ENCODE measurements at regions not wholly inside any gene's neighbourhood (a gene's known extent, or its start where the extent isn't known, plus 50 kb on each side); places are given as distances from the start of the nearest gene placed in this dataset.

DNA sequence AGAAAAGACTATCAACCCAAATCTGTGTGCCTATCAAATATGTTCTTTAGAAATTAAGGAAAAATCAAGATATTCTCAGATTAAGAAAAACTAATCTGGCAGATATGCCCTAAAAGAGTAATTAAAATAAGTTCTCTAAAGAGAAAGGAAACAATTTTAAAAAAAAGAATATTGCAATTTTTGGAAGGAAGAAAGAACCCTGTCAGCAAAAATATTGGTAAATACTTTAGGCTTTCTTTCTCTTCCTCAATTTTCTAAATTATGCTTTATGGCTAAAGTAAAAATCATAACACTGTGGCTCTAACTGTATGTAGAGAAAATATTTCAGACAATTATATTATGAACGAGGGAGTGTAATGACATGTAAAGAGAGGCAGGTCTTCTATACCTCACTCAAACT is 691.3 kb upstream of the PTBP2 start:
- no peak for TF ChIP-seq GABPA (IDR thresholded peaks at IDR 0.05 in 1 of 2, conservative IDR thresholded peaks at IDR 0.05 in 1 of 2)
- TF ChIP-seq FOXA2 (IDR thresholded peaks at IDR 0.05), result no peak
- TF ChIP-seq JUND (IDR thresholded peaks at IDR 0.05), result no peak
- TF ChIP-seq YY1 (IDR thresholded peaks at IDR 0.05), result no peak
- TF ChIP-seq, protein P1, sequence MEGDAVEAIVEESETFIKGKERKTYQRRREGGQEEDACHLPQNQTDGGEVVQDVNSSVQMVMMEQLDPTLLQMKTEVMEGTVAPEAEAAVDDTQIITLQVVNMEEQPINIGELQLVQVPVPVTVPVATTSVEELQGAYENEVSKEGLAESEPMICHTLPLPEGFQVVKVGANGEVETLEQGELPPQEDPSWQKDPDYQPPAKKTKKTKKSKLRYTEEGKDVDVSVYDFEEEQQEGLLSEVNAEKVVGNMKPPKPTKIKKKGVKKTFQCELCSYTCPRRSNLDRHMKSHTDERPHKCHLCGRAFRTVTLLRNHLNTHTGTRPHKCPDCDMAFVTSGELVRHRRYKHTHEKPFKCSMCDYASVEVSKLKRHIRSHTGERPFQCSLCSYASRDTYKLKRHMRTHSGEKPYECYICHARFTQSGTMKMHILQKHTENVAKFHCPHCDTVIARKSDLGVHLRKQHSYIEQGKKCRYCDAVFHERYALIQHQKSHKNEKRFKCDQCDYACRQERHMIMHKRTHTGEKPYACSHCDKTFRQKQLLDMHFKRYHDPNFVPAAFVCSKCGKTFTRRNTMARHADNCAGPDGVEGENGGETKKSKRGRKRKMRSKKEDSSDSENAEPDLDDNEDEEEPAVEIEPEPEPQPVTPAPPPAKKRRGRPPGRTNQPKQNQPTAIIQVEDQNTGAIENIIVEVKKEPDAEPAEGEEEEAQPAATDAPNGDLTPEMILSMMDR (IDR thresholded peaks at IDR 0.05; ENCODE audit: low read depth, low read length, missing input control), result no peak
- TF ChIP-seq, protein P2, sequence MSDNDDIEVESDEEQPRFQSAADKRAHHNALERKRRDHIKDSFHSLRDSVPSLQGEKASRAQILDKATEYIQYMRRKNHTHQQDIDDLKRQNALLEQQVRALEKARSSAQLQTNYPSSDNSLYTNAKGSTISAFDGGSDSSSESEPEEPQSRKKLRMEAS (IDR thresholded peaks at IDR 0.05), result no peak
- TF ChIP-seq, protein P3, sequence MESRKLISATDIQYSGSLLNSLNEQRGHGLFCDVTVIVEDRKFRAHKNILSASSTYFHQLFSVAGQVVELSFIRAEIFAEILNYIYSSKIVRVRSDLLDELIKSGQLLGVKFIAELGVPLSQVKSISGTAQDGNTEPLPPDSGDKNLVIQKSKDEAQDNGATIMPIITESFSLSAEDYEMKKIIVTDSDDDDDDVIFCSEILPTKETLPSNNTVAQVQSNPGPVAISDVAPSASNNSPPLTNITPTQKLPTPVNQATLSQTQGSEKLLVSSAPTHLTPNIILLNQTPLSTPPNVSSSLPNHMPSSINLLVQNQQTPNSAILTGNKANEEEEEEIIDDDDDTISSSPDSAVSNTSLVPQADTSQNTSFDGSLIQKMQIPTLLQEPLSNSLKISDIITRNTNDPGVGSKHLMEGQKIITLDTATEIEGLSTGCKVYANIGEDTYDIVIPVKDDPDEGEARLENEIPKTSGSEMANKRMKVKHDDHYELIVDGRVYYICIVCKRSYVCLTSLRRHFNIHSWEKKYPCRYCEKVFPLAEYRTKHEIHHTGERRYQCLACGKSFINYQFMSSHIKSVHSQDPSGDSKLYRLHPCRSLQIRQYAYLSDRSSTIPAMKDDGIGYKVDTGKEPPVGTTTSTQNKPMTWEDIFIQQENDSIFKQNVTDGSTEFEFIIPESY (IDR thresholded peaks at IDR 0.05), result no peak
- no peak for TF ChIP-seq RXRA (IDR thresholded peaks at IDR 0.05)
- TF ChIP-seq, protein P4, sequence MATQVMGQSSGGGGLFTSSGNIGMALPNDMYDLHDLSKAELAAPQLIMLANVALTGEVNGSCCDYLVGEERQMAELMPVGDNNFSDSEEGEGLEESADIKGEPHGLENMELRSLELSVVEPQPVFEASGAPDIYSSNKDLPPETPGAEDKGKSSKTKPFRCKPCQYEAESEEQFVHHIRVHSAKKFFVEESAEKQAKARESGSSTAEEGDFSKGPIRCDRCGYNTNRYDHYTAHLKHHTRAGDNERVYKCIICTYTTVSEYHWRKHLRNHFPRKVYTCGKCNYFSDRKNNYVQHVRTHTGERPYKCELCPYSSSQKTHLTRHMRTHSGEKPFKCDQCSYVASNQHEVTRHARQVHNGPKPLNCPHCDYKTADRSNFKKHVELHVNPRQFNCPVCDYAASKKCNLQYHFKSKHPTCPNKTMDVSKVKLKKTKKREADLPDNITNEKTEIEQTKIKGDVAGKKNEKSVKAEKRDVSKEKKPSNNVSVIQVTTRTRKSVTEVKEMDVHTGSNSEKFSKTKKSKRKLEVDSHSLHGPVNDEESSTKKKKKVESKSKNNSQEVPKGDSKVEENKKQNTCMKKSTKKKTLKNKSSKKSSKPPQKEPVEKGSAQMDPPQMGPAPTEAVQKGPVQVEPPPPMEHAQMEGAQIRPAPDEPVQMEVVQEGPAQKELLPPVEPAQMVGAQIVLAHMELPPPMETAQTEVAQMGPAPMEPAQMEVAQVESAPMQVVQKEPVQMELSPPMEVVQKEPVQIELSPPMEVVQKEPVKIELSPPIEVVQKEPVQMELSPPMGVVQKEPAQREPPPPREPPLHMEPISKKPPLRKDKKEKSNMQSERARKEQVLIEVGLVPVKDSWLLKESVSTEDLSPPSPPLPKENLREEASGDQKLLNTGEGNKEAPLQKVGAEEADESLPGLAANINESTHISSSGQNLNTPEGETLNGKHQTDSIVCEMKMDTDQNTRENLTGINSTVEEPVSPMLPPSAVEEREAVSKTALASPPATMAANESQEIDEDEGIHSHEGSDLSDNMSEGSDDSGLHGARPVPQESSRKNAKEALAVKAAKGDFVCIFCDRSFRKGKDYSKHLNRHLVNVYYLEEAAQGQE (IDR thresholded peaks at IDR 0.05), result no peak
- no peak for TF ChIP-seq EGR1 (IDR thresholded peaks at IDR 0.05; ENCODE audit: low read depth in 2 of 2)
- no peak for TF ChIP-seq HNF4G (IDR thresholded peaks at IDR 0.05)
- TF ChIP-seq HNF4A (conservative IDR thresholded peaks at IDR 0.05), result no peak
- TF ChIP-seq TAF1 (conservative IDR thresholded peaks at IDR 0.05), result no peak
- no peak for TF ChIP-seq SP1 (IDR thresholded peaks at IDR 0.05)
- TF ChIP-seq NR2F2 (IDR thresholded peaks at IDR 0.05), result no peak
- no peak for TF ChIP-seq RAD21 (IDR thresholded peaks at IDR 0.05)
- TF ChIP-seq FOXA1 (IDR thresholded peaks at IDR 0.05), result no peak
- TF ChIP-seq, protein P5, sequence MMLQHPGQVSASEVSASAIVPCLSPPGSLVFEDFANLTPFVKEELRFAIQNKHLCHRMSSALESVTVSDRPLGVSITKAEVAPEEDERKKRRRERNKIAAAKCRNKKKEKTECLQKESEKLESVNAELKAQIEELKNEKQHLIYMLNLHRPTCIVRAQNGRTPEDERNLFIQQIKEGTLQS (IDR thresholded peaks at IDR 0.05), result no peak
- H3K4me1 ChIP-seq (ENCODE audit: control insufficient read depth in 4 of 4, insufficient read depth in 4 of 4, low read length in 3 of 4), result no peaks in the 10 kb centered on the region
- DNase-seq (ENCODE audit: low spot score), result no peak
- WGBS, result 80% methylated on average over 1 of the region's 1 CpG
- no peaks in the 10 kb centered on the region for H3K36me3 ChIP-seq (ENCODE audit: control insufficient read depth in 4 of 4, insufficient read depth in 3 of 4, low read depth in 1 of 4, low read length in 3 of 4)
- H3K27ac ChIP-seq (ENCODE audit: low read depth in 1 of 2, low read length in 2 of 2), result no peak overlapping the region
- H3K9ac ChIP-seq (ENCODE audit: low read depth in 1 of 2, low read length in 2 of 2), result no peak overlapping the region
- no peak overlapping the region for H3K4me3 ChIP-seq (ENCODE audit: low read depth in 1 of 3, low read length in 3 of 3)
- no peaks in the 10 kb centered on the region for H3K27me3 ChIP-seq (ENCODE audit: control insufficient read depth in 4 of 4, insufficient read depth in 4 of 4, low read length in 3 of 4)
- H3K9me3 ChIP-seq (ENCODE audit: control insufficient read depth in 4 of 4, low read length in 3 of 4), result no peaks in the 10 kb centered on the region

Data from liver (tissue), 8 donors.